GM21825 (cell line): ENCODE measurements at regions not wholly inside any gene's neighbourhood (a gene's known extent, or its start where the extent isn't known, plus 50 kb on each side); places are given as distances from the start of the nearest gene placed in this dataset.
"Not testable (repeated sequence)": the region's sequence is repeated elsewhere in the genome, so short reads cannot be mapped to it uniquely, and the experiment has no call there.

Experiments used
- ATAC-seq: cut with Tn5 transposase; IDR thresholded peaks from one replicate; pipeline ENCODE4 v1.9.1; 2021; ENCODE audit warnings: mild to moderate bottlenecking, moderate library complexity; ENCODE audit not compliant: unreplicated experiment

GRCh38 chr1:14246471-14246870 lies 352.0 kb upstream of the KAZN start:
- no peak for ATAC-seq

DNA sequence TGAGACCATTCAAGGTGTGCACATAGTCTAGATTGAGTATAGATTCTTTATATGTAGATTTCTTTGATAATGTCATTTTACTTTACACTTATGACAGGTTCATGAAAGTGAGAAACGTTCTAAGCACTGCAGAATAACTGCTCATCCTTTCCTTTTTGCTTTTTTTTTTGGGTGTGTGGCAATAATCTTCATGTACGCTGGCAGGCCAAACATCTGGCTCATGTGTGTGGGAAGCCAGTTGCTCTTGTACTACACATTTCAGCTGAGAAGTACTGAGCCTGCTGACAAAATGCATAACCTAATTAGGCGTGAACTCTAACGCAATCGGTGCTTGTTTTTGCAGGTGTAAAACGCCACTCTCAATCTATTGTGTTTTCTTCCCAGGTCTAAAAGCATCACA lies 350.8 kb upstream of the KAZN start:
- ATAC-seq, result no peak

DNA sequence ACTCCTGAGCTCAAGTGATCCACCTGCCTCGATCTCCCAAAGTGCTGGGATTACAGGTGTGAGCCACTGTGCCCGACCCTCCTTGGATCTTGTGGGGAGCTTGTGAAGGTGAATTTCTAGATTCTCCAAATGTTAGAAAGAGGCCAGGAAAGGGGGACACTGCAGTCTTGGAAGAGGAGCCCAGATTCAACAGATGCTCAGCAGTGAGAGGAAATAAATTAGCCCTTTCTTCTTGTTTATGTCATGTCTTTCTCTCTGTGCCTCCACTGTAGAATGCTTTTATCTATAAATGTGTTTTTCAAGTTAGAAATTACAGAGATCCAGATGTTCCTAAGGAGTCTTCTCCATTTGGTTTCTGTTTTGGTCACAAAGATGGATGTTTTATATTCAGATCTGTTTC lies 346.6 kb upstream of the KAZN start:
- ATAC-seq, result no peak

GRCh38 chr1:14253676-14254075 lies 344.8 kb upstream of the KAZN start:
- no peak for ATAC-seq

- no peak for ATAC-seq
Measured at GRCh38 chr1:14254251-14254650, 344.2 kb upstream of the KAZN start.

DNA sequence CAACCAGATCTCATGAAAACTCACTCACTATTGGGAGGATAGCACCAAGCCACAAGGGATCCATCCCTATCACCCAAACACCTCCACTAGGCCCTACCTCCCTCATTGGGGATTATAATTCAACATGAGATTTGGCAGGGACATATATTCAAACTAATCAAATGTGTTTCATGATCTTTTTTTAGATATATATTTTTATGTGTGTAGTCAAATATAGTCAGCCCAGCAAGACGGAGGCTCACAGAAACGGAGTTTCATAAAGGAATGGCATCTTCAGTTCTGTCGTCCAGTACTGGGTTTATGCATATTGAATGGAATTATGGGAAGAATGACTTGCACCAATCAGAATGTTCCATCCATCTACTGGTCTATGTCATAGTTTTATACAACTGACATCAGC lies 343.3 kb upstream of the KAZN start:
- no peak for ATAC-seq

DNA sequence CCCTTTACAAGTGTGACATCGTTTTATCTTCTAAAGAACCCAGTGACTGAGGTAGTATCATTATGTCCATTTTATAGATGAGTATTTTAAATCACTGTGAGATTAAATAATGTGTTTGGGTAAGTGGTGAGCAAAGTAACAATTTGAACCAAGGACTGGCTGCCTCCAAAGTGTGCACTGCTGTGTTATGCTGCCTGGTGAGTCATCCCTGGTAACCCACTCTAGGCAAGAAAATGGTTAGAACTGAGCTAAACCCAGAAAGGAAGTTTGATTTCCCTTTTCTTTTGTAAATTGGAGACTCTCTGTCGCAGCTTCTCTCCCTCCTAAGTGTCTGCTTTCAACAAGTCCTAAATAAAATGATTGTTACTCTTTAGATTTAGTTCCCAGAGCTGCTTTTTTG lies 342.8 kb upstream of the KAZN start:
- ATAC-seq, result no peak

- no peak for ATAC-seq
Measured at GRCh38 chr1:14259191-14259757, 339.2 kb upstream of the KAZN start.

DNA sequence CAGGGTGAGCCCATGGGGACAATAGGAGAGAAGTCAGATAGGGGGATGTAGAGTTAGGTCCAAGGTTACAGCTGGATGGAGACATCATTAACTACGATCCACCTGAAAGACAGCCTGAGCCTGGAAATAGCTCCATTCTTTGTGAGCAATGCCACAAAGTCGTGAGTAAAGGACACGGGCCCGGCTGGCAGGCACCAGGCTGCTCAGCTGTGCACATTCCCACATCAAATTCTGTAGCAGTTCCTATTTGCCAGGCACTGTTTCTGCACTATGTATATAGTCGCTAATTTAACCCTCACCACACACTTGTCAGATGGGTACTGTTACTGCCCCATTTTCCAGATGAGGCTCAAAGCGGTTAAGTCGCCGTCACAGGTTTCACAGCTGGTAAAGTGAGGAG lies 338.0 kb upstream of the KAZN start:
- no peak for ATAC-seq

DNA sequence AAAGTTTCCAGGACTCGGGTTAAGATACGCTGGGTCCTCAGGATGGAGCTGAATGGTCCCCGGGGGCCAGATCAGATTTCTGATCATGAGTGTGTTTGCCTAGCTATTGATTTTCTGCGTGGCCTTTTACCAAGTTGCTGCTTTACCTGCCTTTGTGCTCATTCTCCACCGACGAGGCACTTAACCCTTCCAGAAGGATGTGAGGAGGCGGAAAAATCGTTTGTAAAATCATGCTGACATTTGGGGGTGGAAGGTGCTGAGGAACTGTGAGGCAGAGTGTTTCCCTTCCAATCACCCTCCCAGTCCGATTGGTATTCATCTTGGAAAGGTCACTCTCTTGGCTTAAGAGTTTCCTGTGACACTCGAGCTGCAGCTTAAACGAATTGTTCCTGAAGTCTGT lies 337.1 kb upstream of the KAZN start:
- ATAC-seq, result no peak

GRCh38 chr1:14262637-14263036 lies 335.8 kb upstream of the KAZN start:
- no peak for ATAC-seq

- no peak for ATAC-seq
Measured at GRCh38 chr1:14263225-14263624, 335.3 kb upstream of the KAZN start.

DNA sequence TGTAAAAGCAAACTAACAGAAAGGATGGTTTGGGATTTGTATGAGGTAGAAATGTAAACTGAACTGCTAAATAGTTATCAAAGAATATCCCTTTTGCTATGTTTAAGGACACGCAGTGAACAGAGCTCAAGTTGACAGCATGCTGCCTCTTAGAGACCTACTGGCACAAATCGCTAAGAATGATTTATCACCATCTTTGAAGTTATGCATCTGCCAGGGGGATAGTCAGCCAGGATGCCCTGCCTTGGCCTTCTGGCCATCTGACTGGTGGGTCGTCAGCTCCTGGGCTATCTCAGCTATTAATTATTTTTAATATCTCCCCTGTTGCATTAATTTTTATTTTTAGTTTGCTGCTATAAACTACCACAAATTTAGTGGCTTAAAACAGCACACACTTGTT lies 334.8 kb upstream of the KAZN start:
- no peak for ATAC-seq

- no peak for ATAC-seq
Measured at GRCh38 chr1:14265495-14265894, 333.0 kb upstream of the KAZN start.

DNA sequence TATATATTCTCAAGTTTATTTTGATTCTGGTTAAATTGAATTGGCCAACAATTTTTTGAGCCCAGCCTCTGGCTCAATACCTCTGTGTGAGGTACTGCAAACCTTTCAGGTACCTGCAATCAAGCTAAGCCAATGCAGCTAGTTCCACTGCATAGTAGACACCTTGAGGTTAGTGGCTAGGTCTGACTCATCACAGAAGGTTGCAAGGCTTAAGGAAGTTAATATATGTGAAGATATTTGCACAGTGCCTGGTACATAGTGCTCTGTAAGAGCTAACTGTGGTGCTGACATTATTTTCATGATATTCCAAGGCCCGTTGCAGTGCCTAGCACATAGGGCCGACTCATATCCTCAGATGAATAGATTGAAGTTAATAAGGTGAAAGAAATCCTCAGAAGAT lies 330.5 kb upstream of the KAZN start:
- no peak for ATAC-seq

GRCh38 chr1:14270821-14271220 lies 327.7 kb upstream of the KAZN start:
- no peak for ATAC-seq

- no peak for ATAC-seq
Measured at GRCh38 chr1:14273811-14274210, 324.7 kb upstream of the KAZN start.

DNA sequence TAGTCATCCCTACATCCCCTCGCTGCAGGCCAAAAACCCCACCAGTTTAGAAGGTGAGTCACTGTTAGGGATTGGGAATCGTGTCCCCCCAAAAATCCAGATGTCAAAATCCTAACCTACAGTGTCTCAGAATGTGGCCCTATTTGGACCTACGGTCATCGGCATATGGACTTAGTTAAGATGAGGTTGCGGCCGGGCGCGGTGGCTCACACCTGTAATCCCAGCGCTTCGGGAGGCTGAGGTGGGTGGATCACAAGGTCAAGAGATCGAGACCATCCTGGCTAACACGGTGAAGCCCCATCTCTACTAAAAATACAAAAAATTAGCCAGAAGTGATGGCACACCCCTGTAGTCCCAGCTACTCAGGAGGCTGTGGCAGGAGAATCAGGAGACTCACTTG lies 318.6 kb upstream of the KAZN start:
- not testable (repeated sequence) for ATAC-seq

DNA sequence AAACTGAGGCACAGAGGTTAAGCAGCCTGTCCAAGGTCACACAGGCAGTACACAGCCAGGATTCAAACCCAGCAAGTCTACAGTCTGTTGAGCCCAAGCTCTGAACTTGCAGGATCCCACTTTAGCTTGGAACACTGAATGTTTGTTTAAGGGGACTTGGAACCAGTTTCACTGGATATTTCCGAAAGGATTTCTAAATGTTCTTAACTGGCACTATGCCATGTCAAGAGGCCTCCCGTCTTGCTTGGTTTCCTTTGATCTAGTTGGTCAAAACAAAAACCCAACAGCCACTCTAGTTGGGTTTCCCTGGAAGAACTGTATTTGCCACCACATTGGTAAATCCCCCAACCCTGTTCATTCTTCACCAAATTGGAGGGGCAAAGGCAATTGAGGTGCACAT lies 317.6 kb upstream of the KAZN start:
- ATAC-seq, result no peak

GRCh38 chr1:14281412-14281811 lies 317.1 kb upstream of the KAZN start:
- no peak for ATAC-seq

- ATAC-seq, result no peak
Measured at GRCh38 chr1:14282707-14283106, 315.8 kb upstream of the KAZN start.

- ATAC-seq, result no peak
Measured at GRCh38 chr1:14285238-14285637, 313.2 kb upstream of the KAZN start.

- ATAC-seq, result not testable (repeated sequence)
Measured at GRCh38 chr1:14291182-14291581, 307.3 kb upstream of the KAZN start.

GRCh38 chr1:14292520-14292919 lies 306.0 kb upstream of the KAZN start:
- no peak for ATAC-seq
